IMR-90 (cell line): ENCODE measurements at regions not wholly inside any gene's neighbourhood (a gene's known extent, or its start where the extent isn't known, plus 50 kb on each side); places are given as distances from the start of the nearest gene placed in this dataset.

ENCODE experiments used
- ATAC-seq: fragments of 200-7000 bp; cut with Tn5 transposase; 2 replicates; pipeline ENCODE4 v1.9.1; 2020; ENCODE audit warnings: low read depth, mild to moderate bottlenecking, moderate library complexity
- BruUV-seq: library from RNA; stranded (reverse); fragments of 400-500 nt; replicated peaks from 2 replicates; lab custom pipeline; 2021; lab: Mats Ljungman, UMichigan
- CTCF ChIA-PET: fragments of 300-600 bp; formaldehyde crosslinking; extraction: SDS; loops from one replicate; lab custom pipeline; 2021; ENCODE audit warnings: antibody characterized with exemption; lab: Yijun Ruan, JAX
- POLR2A ChIA-PET: fragments of 300-600 bp; sonication (Branson Sonifier 250); formaldehyde crosslinking; loops from one replicate; lab custom pipeline; 2022; ENCODE audit warnings: antibody characterized with exemption; ENCODE audit not compliant: unreplicated experiment; lab: Charles Lee
- DNase-seq: peaks from one replicate; pipeline ENCODE4 v3.0.0; 2013
- H2AFZ ChIP-seq: replicated peaks from 2 replicates; pipeline ENCODE3; 2013; ENCODE audit warnings: low read length, mild to moderate bottlenecking; ENCODE audit not compliant: poor library complexity
- H2AK5ac ChIP-seq: 2 replicates; pipeline ENCODE4 v1.6.1; 2013; ENCODE audit warnings: low read depth, low read length, inconsistent platforms
- H2AK9ac ChIP-seq: replicated peaks from 2 replicates; pipeline ENCODE3; 2013; ENCODE audit warnings: mild to moderate bottlenecking, low read depth, low read length, moderate library complexity; ENCODE audit not compliant: poor library complexity
- H2BK120ac ChIP-seq: 2 replicates; pipeline ENCODE4 v1.6.1; 2013; ENCODE audit warnings: low read depth, low read length, inconsistent platforms
- H2BK15ac ChIP-seq: 3 replicates; pipeline ENCODE4 v1.6.1; 2013; ENCODE audit warnings: low read depth, low read length, inconsistent platforms
- H2BK20ac ChIP-seq: 2 replicates; pipeline ENCODE4 v1.6.1; 2013; ENCODE audit warnings: low read depth, mild to moderate bottlenecking, inconsistent platforms, low read length, moderate library complexity
- H2BK5ac ChIP-seq: 2 replicates; pipeline ENCODE4 v1.6.1; 2013; ENCODE audit warnings: mild to moderate bottlenecking, low read depth, low read length, inconsistent platforms; ENCODE audit not compliant: poor library complexity, severe bottlenecking
- H3K14ac ChIP-seq: replicated peaks from 2 replicates; pipeline ENCODE4 v1.6.1; 2013; ENCODE audit warnings: low read depth, low read length, inconsistent platforms
- H3K18ac ChIP-seq: 2 replicates; pipeline ENCODE4 v1.6.1; 2013; ENCODE audit warnings: low read depth, low read length, control low read depth
- H3K23ac ChIP-seq: 2 replicates; pipeline ENCODE4 v1.6.1; 2013; ENCODE audit warnings: low read depth, low read length, inconsistent platforms
- H3K27ac ChIP-seq: 2 replicates; pipeline ENCODE4 v1.5.1; 2013; ENCODE audit warnings: mild to moderate bottlenecking, control low read depth, low read length; ENCODE audit not compliant: insufficient read depth
- H3K27me3 ChIP-seq: 2 replicates; pipeline ENCODE4 v1.6.1; 2013; ENCODE audit warnings: low read length; ENCODE audit not compliant: control insufficient read depth, insufficient read depth
- H3K36me3 ChIP-seq: 2 replicates; pipeline ENCODE4 v1.6.1; 2013; ENCODE audit warnings: low read length, mixed read lengths; ENCODE audit not compliant: control insufficient read depth, insufficient read depth
- H3K4ac ChIP-seq: 2 replicates; pipeline ENCODE4 v1.6.1; 2013; ENCODE audit warnings: low read depth, low read length, inconsistent platforms
- H3K4me1 ChIP-seq: 2 replicates; pipeline ENCODE4 v1.6.1; 2013; ENCODE audit warnings: low read length, mixed read lengths; ENCODE audit not compliant: control insufficient read depth, insufficient read depth
- H3K4me2 ChIP-seq: 2 replicates; pipeline ENCODE4 v1.6.1; 2013; ENCODE audit warnings: low read depth, mild to moderate bottlenecking, control low read depth, low read length, moderate library complexity
- H3K4me3 ChIP-seq: 2 replicates; pipeline ENCODE4 v1.5.1; 2013; ENCODE audit warnings: low read depth, mild to moderate bottlenecking, control low read depth, low read length, moderate library complexity; ENCODE audit not compliant: insufficient read depth
- H3K56ac ChIP-seq: 2 replicates; pipeline ENCODE4 v1.6.1; 2013; ENCODE audit warnings: low read length, inconsistent platforms; ENCODE audit not compliant: insufficient read depth; ENCODE audit errors: extremely low read depth
- H3K79me1 ChIP-seq, 2 experiments: 2 replicates each; pipeline ENCODE4 v1.6.1; 2013; ENCODE audit warnings: low read length in 2 of 2, inconsistent platforms in 1 of 2, low read depth in 1 of 2
- H3K9ac ChIP-seq: 2 replicates; pipeline ENCODE4 v1.6.1; 2013; ENCODE audit warnings: low read depth, low read length, control low read depth
- H3K9me1 ChIP-seq: 2 replicates; pipeline ENCODE4 v1.6.1; 2013; ENCODE audit warnings: low read length, inconsistent platforms; ENCODE audit not compliant: insufficient read depth
- H3K9me3 ChIP-seq: 2 replicates; pipeline ENCODE4 v1.6.1; 2013; ENCODE audit warnings: low read length; ENCODE audit not compliant: control insufficient read depth, insufficient read depth
- H4K20me1 ChIP-seq: 2 replicates; pipeline ENCODE4 v1.6.1; 2013; ENCODE audit warnings: low read length, inconsistent platforms; ENCODE audit not compliant: insufficient read depth
- H4K5ac ChIP-seq: 2 replicates; pipeline ENCODE4 v1.6.1; 2013; ENCODE audit warnings: mild to moderate bottlenecking, low read depth, low read length, control low read depth
- H4K8ac ChIP-seq, 2 experiments: 2 replicates each; pipeline ENCODE4 v1.6.1; 2013; ENCODE audit warnings: low read depth in 2 of 2, low read length in 2 of 2, control low read depth in 1 of 2, inconsistent platforms in 1 of 2
- H4K91ac ChIP-seq: 2 replicates; pipeline ENCODE4 v1.6.1; 2013; ENCODE audit warnings: low read depth, low read length, inconsistent platforms; ENCODE audit not compliant: insufficient read depth
- BHLHE40 ChIP-seq: fragments of 150-350 bp; IDR thresholded peaks from 2 replicates; pipeline ENCODE4 v1.6.1; 2016; ENCODE audit warnings: mild to moderate bottlenecking, low read depth, low read length
- CHD1 ChIP-seq: IDR thresholded peaks from 2 replicates; pipeline ENCODE4 v1.6.1; 2012; ENCODE audit warnings: low read depth, low read length, improper control_type of control experiment
- FOS ChIP-seq: fragments of 150-350 bp; IDR thresholded peaks from 2 replicates; pipeline ENCODE4 v1.6.1; 2016; ENCODE audit warnings: low read depth, low read length
- MAZ ChIP-seq: IDR thresholded peaks from 2 replicates; pipeline ENCODE4 v1.6.1; 2012; ENCODE audit warnings: low read depth, mild to moderate bottlenecking, low read length, improper control_type of control experiment, moderate library complexity, borderline replicate concordance
- POLR2A ChIP-seq: IDR thresholded peaks from 2 replicates; pipeline ENCODE4 v1.6.1; 2012; ENCODE audit warnings: mild to moderate bottlenecking, low read depth, low read length
- RCOR1 ChIP-seq: IDR thresholded peaks from 2 replicates; pipeline ENCODE4 v1.6.1; 2012; ENCODE audit warnings: mild to moderate bottlenecking, low read length, improper control_type of control experiment; ENCODE audit not compliant: insufficient replicate concordance
- dilution Hi-C: fragments of 300-500 bp; cut with HindIII; formaldehyde crosslinking; loops from one replicate; pipeline ENCODE4 v1.14.3; 2018; ENCODE audit warnings: low sequenced_read_pairs; ENCODE audit not compliant: unreplicated experiment
- in situ Hi-C: fragments of 300-500 bp; cut with MboI; formaldehyde crosslinking; loops from 3 replicates; pipeline ENCODE4 v1.14.3; 2019; ENCODE audit warnings: low sequenced_read_pairs, inconsistent platforms, mixed read lengths
- intact Hi-C: fragments of 100-400 bp; cut with micrococcal nuclease; formaldehyde crosslinking; loops from 2 replicates; pipeline ENCODE4 v1.10.0; 2022
- TF ChIP-seq, protein P1 (sequence below): fragments of 150-350 bp; IDR thresholded peaks from 2 replicates; pipeline ENCODE4 v1.6.1; 2016; ENCODE audit warnings: low read depth, mild to moderate bottlenecking, low read length, moderate library complexity, borderline replicate concordance

DNA sequence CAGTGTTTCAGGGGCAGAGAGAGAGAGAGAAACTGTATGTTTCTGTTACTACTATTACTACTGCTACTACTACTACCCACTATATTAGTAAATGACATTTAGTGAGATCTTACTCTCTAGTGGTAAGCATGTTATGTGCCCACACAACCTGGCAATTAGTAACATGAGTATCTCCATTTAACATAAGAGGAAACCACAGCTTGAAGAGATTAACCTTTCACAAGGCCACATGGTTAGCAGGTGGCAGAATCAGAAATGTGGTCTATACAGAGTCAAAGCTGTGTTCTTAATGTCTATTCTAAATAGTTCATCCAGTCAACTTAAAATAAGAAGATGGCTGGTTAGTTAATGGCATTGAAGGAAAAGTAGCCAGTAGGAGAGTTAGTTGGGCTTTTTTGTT, 961.6 kb downstream of the MCTP2 start:
- Histone ChIP-seq H3K14ac (no peak overlapping the region), H3K4ac (no peak overlapping the region), H2BK15ac (no peak overlapping the region), H3K56ac (no peak overlapping the region), H2BK120ac (no peak overlapping the region), H2BK5ac (no peak overlapping the region), H3K4me3 (no peak overlapping the region), H3K79me1 (no peaks in the 10 kb centered on the region), H2AK5ac (no peak overlapping the region), H2AK9ac (no peak overlapping the region), H3K4me1 (no peaks in the 10 kb centered on the region), H2BK20ac (no peak overlapping the region), H4K5ac (no peak overlapping the region), H3K4me2 (no peak overlapping the region), H3K9me1 (no peaks in the 10 kb centered on the region), H3K9me3 (no peaks in the 10 kb centered on the region), H4K20me1 (no peaks in the 10 kb centered on the region), H3K36me3 (no peaks in the 10 kb centered on the region), H2AFZ (no peak overlapping the region), H4K91ac (no peak overlapping the region), H4K8ac (no peak overlapping the region), H3K27me3 (no peaks in the 10 kb centered on the region), H3K27ac (no peak overlapping the region), H3K18ac (no peak overlapping the region), H3K23ac (no peak overlapping the region), H3K9ac (no peak overlapping the region)
- ChIA-PET POLR2A (no interaction called here), CTCF (interaction anchor here (1.9 kb wide), 1 partner anchor 13 kb away, joined by 6 read pairs; no protein-coding TSS in a partner anchor)
- ATAC-seq, result no peak
- no peak for DNase-seq
- in situ Hi-C loops (no loop called here), intact Hi-C loops (no loop called here), dilution Hi-C loops (no loop called here)
- TF ChIP-seq FOS (no peak), POLR2A (no peak), BHLHE40 (no peak), CHD1 (no peak), MAZ (no peak), RCOR1 (no peak)
- TF ChIP-seq, protein P1, sequence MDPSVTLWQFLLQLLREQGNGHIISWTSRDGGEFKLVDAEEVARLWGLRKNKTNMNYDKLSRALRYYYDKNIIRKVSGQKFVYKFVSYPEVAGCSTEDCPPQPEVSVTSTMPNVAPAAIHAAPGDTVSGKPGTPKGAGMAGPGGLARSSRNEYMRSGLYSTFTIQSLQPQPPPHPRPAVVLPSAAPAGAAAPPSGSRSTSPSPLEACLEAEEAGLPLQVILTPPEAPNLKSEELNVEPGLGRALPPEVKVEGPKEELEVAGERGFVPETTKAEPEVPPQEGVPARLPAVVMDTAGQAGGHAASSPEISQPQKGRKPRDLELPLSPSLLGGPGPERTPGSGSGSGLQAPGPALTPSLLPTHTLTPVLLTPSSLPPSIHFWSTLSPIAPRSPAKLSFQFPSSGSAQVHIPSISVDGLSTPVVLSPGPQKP, result no peak
- no TSS peak for BruUV-seq
